ENCODE measurements at regions not wholly inside any gene's neighbourhood (a gene's known extent, or its start where the extent isn't known, plus 50 kb on each side); places are given as distances from the start of the nearest gene placed in this dataset.

- Histone ChIP-seq H3K9me3 (no peaks in the 10 kb centered on the region), H3K36me3 (no peaks in the 10 kb centered on the region), H3K27ac (peak overlapping the region in 1 of 4 donors; percentile 3), H3K4me3 (no peak overlapping the region), H3K27me3 (no peaks in the 10 kb centered on the region), H3K4me1 (peaks cover 0 to 45% (median 8%) of the 10 kb centered on the region in 3 donors)
- no peak for ATAC-seq
- WGBS, 2 donors (ENCODE audit: low coverage in 1 of 2) = 31 to 32% methylated on average over 2 to 4 of the region's 10 CpGs
- TF ChIP-seq POLR2A (IDR thresholded peaks at IDR 0.05) (no peak), POLR2AphosphoS5 (IDR thresholded peaks at IDR 0.05) (no peak), EP300 (IDR thresholded peaks at IDR 0.05) (no peak), CTCF (IDR thresholded peaks at IDR 0.05) (no peak)
Observed at GRCh38 chr5:135212361-135213026, 178.5 kb upstream of the PITX1 start.

DNA sequence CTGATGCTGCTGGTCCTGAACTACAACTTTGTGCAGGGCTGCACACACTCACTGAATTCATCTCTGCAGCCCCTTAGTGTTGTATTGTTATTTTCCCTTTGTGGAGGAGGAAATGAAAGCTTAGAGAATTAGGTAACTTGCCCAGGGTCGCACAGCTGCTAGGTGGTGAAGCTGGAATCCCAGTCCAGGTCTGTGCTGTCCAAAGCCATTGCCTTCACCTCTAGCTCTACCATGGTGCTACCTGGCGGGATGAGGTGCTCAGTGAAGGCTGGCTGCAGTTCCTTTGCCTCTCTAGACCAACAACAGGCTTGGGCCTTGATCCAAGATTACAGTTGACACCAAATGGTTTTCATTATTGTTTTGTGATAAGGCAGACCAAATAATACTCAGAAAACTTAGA, 177.8 kb upstream of the PITX1 start:
- TF ChIP-seq EP300 (IDR thresholded peaks at IDR 0.05) (no peak), POLR2A (IDR thresholded peaks at IDR 0.05) (no peak), CTCF (IDR thresholded peaks at IDR 0.05) (no peak), POLR2AphosphoS5 (IDR thresholded peaks at IDR 0.05) (no peak)
- H3K36me3 ChIP-seq = no peaks in the 10 kb centered on the region
- peak overlapping the region in 3 of 4 donors; percentile 31 to 59 (median 58) for H3K27ac ChIP-seq
- no peak for ATAC-seq
- H3K4me3 ChIP-seq = no peak overlapping the region
- H3K9me3 ChIP-seq = no peaks in the 10 kb centered on the region
- H3K4me1 ChIP-seq = peaks cover 0 to 45% (median 8%) of the 10 kb centered on the region in 3 donors
- WGBS, 2 donors (ENCODE audit: low coverage in 1 of 2) = 52% methylated on average over 2 of the region's 2 CpGs; no CpG with 5 or more reads in 1 of the 2 donors
- H3K27me3 ChIP-seq = no peaks in the 10 kb centered on the region

GRCh38 chr5:135211083-135211790, 177.2 kb upstream of the PITX1 start:
- peak overlapping the region in 3 of 4 donors; percentile 39 to 73 (median 59) for H3K27ac ChIP-seq
- WGBS, 2 donors (ENCODE audit: low coverage in 1 of 2) = 32 to 48% methylated on average over 3 to 4 of the region's 9 CpGs
- ATAC-seq = peak; percentile 44
- H3K9me3 ChIP-seq = no peaks in the 10 kb centered on the region
- TF ChIP-seq POLR2A (IDR thresholded peaks at IDR 0.05) (no peak), POLR2AphosphoS5 (IDR thresholded peaks at IDR 0.05) (peak; percentile 88)
- H3K27me3 ChIP-seq = no peaks in the 10 kb centered on the region
- H3K4me1 ChIP-seq = peaks cover 0 to 45% (median 8%) of the 10 kb centered on the region in 3 donors
- no peaks in the 10 kb centered on the region for H3K36me3 ChIP-seq
- no peak overlapping the region for H3K4me3 ChIP-seq

GRCh38 chr5:135210286-135211055, 176.4 kb upstream of the PITX1 start:
- 80% methylated on average over 5 to 6 of the region's 10 CpGs for WGBS, 2 donors (ENCODE audit: low coverage in 1 of 2)
- Histone ChIP-seq H3K27me3 (no peaks in the 10 kb centered on the region), H3K9me3 (no peaks in the 10 kb centered on the region), H3K27ac (peak overlapping the region in 3 of 4 donors; percentile 39 to 73 (median 59)), H3K4me3 (no peak overlapping the region), H3K4me1 (peaks cover 0 to 45% (median 8%) of the 10 kb centered on the region in 3 donors), H3K36me3 (no peaks in the 10 kb centered on the region)
- no peak for ATAC-seq
- TF ChIP-seq POLR2A (IDR thresholded peaks at IDR 0.05) (no peak), EP300 (IDR thresholded peaks at IDR 0.05) (no peak), POLR2AphosphoS5 (IDR thresholded peaks at IDR 0.05) (no peak), CTCF (IDR thresholded peaks at IDR 0.05) (no peak)

Data from gastroesophageal sphincter (tissue), 4 donors.